HCT116 (cell line): ENCODE measurements at regions not wholly inside any gene's neighbourhood (a gene's known extent, or its start where the extent isn't known, plus 50 kb on each side); places are given as distances from the start of the nearest gene placed in this dataset.

Experiments
- ATAC-seq: fragments of 200-7000 bp; cut with Tn5 transposase; 2 replicates; pipeline ENCODE4 v1.9.1; 2020; ENCODE audit warnings: mild to moderate bottlenecking, moderate library complexity
- BruUV-seq: library from RNA; stranded (reverse); fragments of 400-500 nt; replicated peaks from 2 replicates; lab custom pipeline; 2021; lab: Mats Ljungman, UMichigan
- CTCF ChIA-PET: fragments of 300-600 bp; sonication (Branson Sonifier 250); formaldehyde crosslinking; loops from one replicate; lab custom pipeline; 2021; ENCODE audit warnings: antibody characterized with exemption; lab: Charles Lee
- POLR2A ChIA-PET: fragments of 300-600, 350-600 bp; sonication (Branson Sonifier 250); formaldehyde crosslinking; loops from one replicate; lab custom pipeline; 2021; ENCODE audit warnings: antibody characterized with exemption; lab: Charles Lee
- RAD21 ChIA-PET, 2 experiments: fragments of 300-600 bp; sonication (Branson Sonifier 250); formaldehyde crosslinking; loops; one replicate each; lab custom pipeline; 2023; ENCODE audit warnings: low total read pairs in 2 of 2; ENCODE audit not compliant: uncharacterized antibody in 2 of 2, unreplicated experiment in 2 of 2, low non-redundant PET in 1 of 2; lab: Charles Lee
- DNase-seq: peaks from one replicate; pipeline ENCODE4 v3.0.0-alpha.2; 2010; ENCODE audit warnings: low read depth, low spot score
- H2AFZ ChIP-seq: fragments of 200-600 bp; shearing (Covaris generic), sonication (generic); 2 replicates; pipeline ENCODE4 v1.6.1; 2017; ENCODE audit warnings: low read depth, mixed run types, mixed read lengths, antibody characterized with exemption, low read length; ENCODE audit not compliant: poor library complexity, severe bottlenecking
- H3K27ac ChIP-seq: 2 replicates; pipeline ENCODE4 v1.5.1; 2012; ENCODE audit warnings: low read depth, low read length
- H3K27me3 ChIP-seq: fragments of 200-600 bp; sonication (generic); 2 replicates; pipeline ENCODE4 v1.6.1; 2016; ENCODE audit warnings: mixed run types, low read length, mixed read lengths; ENCODE audit not compliant: insufficient read depth
- H3K36me3 ChIP-seq, 2 experiments: fragments of 200-500 bp in 1 of 2; fragments of 200-600 bp in 1 of 2; sonication (Bioruptor generic) in 1 of 2; sonication (generic) in 1 of 2; 2 replicates each; pipeline versions ENCODE4 v1.5.1 to v1.6.1; 2014 to 2016; ENCODE audit warnings: low read length in 2 of 2, inconsistent platforms in 1 of 2, mixed read lengths in 1 of 2, mixed run types in 1 of 2; ENCODE audit not compliant: insufficient read depth in 2 of 2, control insufficient read depth in 1 of 2
- H3K4me1 ChIP-seq, 2 experiments: fragments of 200-600 bp in 1 of 2; sonication (generic) in 1 of 2; 2 replicates each; pipeline versions ENCODE4 v1.5.1 to v1.6.1; 2012 to 2017; ENCODE audit warnings: low read length in 2 of 2, inconsistent platforms in 1 of 2, mild to moderate bottlenecking in 1 of 2, mixed read lengths in 1 of 2, mixed run types in 1 of 2, moderate library complexity in 1 of 2; ENCODE audit not compliant: insufficient read depth in 2 of 2, control insufficient read depth in 1 of 2
- H3K4me2 ChIP-seq: fragments of 200-600 bp; sonication (generic); 2 replicates; pipeline ENCODE4 v1.6.1; 2017; ENCODE audit warnings: mixed run types, low read length, mixed read lengths
- H3K4me3 ChIP-seq, 2 experiments: fragments of 200-600 bp in 1 of 2; sonication (generic) in 1 of 2; replicated peaks in 1 of 2; 2 replicates each; pipeline ENCODE4 v1.5.1; 2011 to 2016; ENCODE audit warnings: low read length in 2 of 2, control low read depth in 1 of 2, low read depth in 1 of 2, mild to moderate bottlenecking in 1 of 2, mixed read lengths in 1 of 2, mixed run types in 1 of 2
- H3K79me2 ChIP-seq: fragments of 200-600 bp; sonication (generic); 2 replicates; pipeline ENCODE4 v1.6.1; 2017; ENCODE audit warnings: mild to moderate bottlenecking, mixed run types, low read length, moderate library complexity, mixed read lengths; ENCODE audit not compliant: insufficient read depth
- H3K9ac ChIP-seq: fragments of 200-600 bp; sonication (generic); 2 replicates; pipeline ENCODE4 v1.6.1; 2016; ENCODE audit warnings: low read length, mixed read lengths
- H3K9me2 ChIP-seq: fragments of 200-600 bp; sonication (generic), shearing (Covaris generic); 2 replicates; pipeline ENCODE4 v1.6.1; 2017; ENCODE audit warnings: mixed run types, mild to moderate bottlenecking, moderate library complexity; ENCODE audit not compliant: insufficient read depth
- H3K9me3 ChIP-seq, 2 experiments: fragments of 200-500 bp in 1 of 2; fragments of 200-600 bp in 1 of 2; sonication (Bioruptor generic) in 1 of 2; sonication (generic) in 1 of 2; 2 replicates each; pipeline ENCODE4 v1.6.1; 2014 to 2017; ENCODE audit warnings: low read length in 2 of 2, mixed read lengths in 2 of 2, inconsistent platforms in 1 of 2, low read depth in 1 of 2, mild to moderate bottlenecking in 1 of 2, mixed run types in 1 of 2, moderate library complexity in 1 of 2; ENCODE audit not compliant: control insufficient read depth in 1 of 2, insufficient read depth in 1 of 2
- H4K20me1 ChIP-seq: fragments of 200-600 bp; sonication (generic), shearing (Covaris generic); 2 replicates; pipeline ENCODE4 v1.6.1; 2017; ENCODE audit warnings: mixed run types, mild to moderate bottlenecking, moderate library complexity; ENCODE audit not compliant: insufficient read depth
- ATF3 ChIP-seq: IDR thresholded peaks from 2 replicates; pipeline ENCODE4 v1.6.1; 2012
- CBX3 ChIP-seq: IDR thresholded peaks from 2 replicates; pipeline ENCODE4 v1.6.1; 2012; ENCODE audit warnings: low read depth
- CEBPB ChIP-seq: IDR thresholded peaks from 2 replicates; pipeline ENCODE4 v1.6.1; 2012; ENCODE audit warnings: low read depth
- CTCF ChIP-seq, 3 experiments: fragments of 200-600 bp in 1 of 3; sonication (generic) in 1 of 3; IDR thresholded peaks in 2 of 3; conservative IDR thresholded peaks in 1 of 3; 2 replicates each; pipeline ENCODE4 v1.5.1; 2012 to 2017; ENCODE audit warnings: low read depth in 2 of 3, low read length in 2 of 3, antibody characterized with exemption in 1 of 3, borderline replicate concordance in 1 of 3, control low read depth in 1 of 3, mild to moderate bottlenecking in 1 of 3, mixed read lengths in 1 of 3, mixed run types in 1 of 3, moderate library complexity in 1 of 3; ENCODE audit not compliant: insufficient read depth in 1 of 3
- EGR1 ChIP-seq: IDR thresholded peaks from 2 replicates; pipeline ENCODE4 v1.6.1; 2012; ENCODE audit warnings: low read depth
- EZH2 ChIP-seq: fragments of 200-600 bp; sonication (generic); IDR thresholded peaks from 2 replicates; pipeline ENCODE4 v1.6.1; 2017; ENCODE audit warnings: antibody characterized with exemption, mixed run types
- EZH2phosphoT487 ChIP-seq: fragments of 200-600 bp; IDR thresholded peaks from 2 replicates; pipeline ENCODE4 v1.6.1; 2018; ENCODE audit warnings: antibody characterized with exemption, borderline replicate concordance
- JUND ChIP-seq: IDR thresholded peaks from 2 replicates; pipeline ENCODE4 v1.6.1; 2012
- POLR2AphosphoS5 ChIP-seq: IDR thresholded peaks from 2 replicates; pipeline ENCODE4 v1.6.1; 2011; ENCODE audit warnings: mild to moderate bottlenecking, low read depth, low read length, moderate library complexity
- RAD21 ChIP-seq: IDR thresholded peaks from 2 replicates; pipeline ENCODE4 v1.6.1; 2012; ENCODE audit warnings: low read depth, mild to moderate bottlenecking
- REST ChIP-seq: IDR thresholded peaks from 2 replicates; pipeline ENCODE4 v1.6.1; 2012; ENCODE audit warnings: low read depth
- SIN3A ChIP-seq: IDR thresholded peaks from 2 replicates; pipeline ENCODE4 v1.6.1; 2012; ENCODE audit warnings: low read depth
- TCF7L2 ChIP-seq: IDR thresholded peaks from 2 replicates; pipeline ENCODE4 v1.7.0; 2011; ENCODE audit warnings: borderline replicate concordance, inconsistent platforms; ENCODE audit not compliant: insufficient read depth, insufficient read length; ENCODE audit errors: extremely low read depth
- YY1 ChIP-seq: IDR thresholded peaks from 2 replicates; pipeline ENCODE4 v1.6.1; 2011; ENCODE audit warnings: low read length, low read depth, moderate library complexity, mild to moderate bottlenecking; ENCODE audit not compliant: insufficient replicate concordance; ENCODE audit errors: extremely low read depth
- ZBTB33 ChIP-seq: IDR thresholded peaks from 2 replicates; pipeline ENCODE4 v1.6.1; 2011; ENCODE audit warnings: mild to moderate bottlenecking, low read length, moderate library complexity; ENCODE audit not compliant: insufficient replicate concordance; ENCODE audit errors: extremely low read depth
- ZFX ChIP-seq: fragments of 450-650 bp; IDR thresholded peaks from 2 replicates; pipeline ENCODE4 v1.6.1; 2017
- ZNF274 ChIP-seq: fragments of 200-500 bp; sonication (Bioruptor generic); IDR thresholded peaks from 2 replicates; pipeline ENCODE4 v1.6.1; 2014; ENCODE audit warnings: mild to moderate bottlenecking, low read depth, low read length, inconsistent platforms
- intact Hi-C: fragments of 100-400 bp; cut with micrococcal nuclease; formaldehyde crosslinking; loops from 2 replicates; pipeline ENCODE4 v1.10.0; 2022

GRCh38 chr7:94253686-94254085 is 141.0 kb upstream of the COL1A2 start:
- Histone ChIP-seq H3K36me3 (no peaks in the 10 kb centered on the region), H2AFZ (no peak overlapping the region), H3K9me3 (no peaks in the 10 kb centered on the region), H3K27me3 (no peaks in the 10 kb centered on the region; the same call in 1 of the 2 replicates), H3K9me2 (no peaks in the 10 kb centered on the region), H3K4me1 (no peaks in the 10 kb centered on the region), H3K9ac (no peak overlapping the region), H4K20me1 (no peaks in the 10 kb centered on the region), H3K4me2 (no peak overlapping the region), H3K4me3 (no peak overlapping the region), H3K79me2 (no peaks in the 10 kb centered on the region), H3K27ac (no peak overlapping the region)
- CTCF ChIA-PET = no interaction called here
- intact Hi-C loops = no loop called here
- POLR2A ChIA-PET = no interaction called here
- RAD21 ChIA-PET = no interaction called here
- BruUV-seq = no TSS peak
- TF ChIP-seq RAD21 = no peak
- no peak for TF ChIP-seq ZFX
- no peak for TF ChIP-seq SIN3A
- no peak for TF ChIP-seq POLR2AphosphoS5
- TF ChIP-seq CEBPB = no peak
- no peak for TF ChIP-seq YY1
- no peak for TF ChIP-seq CTCF (IDR thresholded peaks at IDR 0.05 in 2 of 3, conservative IDR thresholded peaks at IDR 0.05 in 1 of 3; ENCODE audit: borderline replicate concordance in 1 of 3, insufficient read depth in 1 of 3, low read depth in 2 of 3, low read length in 2 of 3)
- no peak for TF ChIP-seq EZH2
- TF ChIP-seq ZBTB33 = no peak
- TF ChIP-seq TCF7L2 = no peak
- no peak for TF ChIP-seq REST
- no peak for TF ChIP-seq EZH2phosphoT487
- TF ChIP-seq CBX3 = no peak
- no peak for TF ChIP-seq EGR1
- no peak for TF ChIP-seq JUND
- no peak for TF ChIP-seq ZNF274
- no peak for TF ChIP-seq ATF3
- DNase-seq = no peak
- ATAC-seq = no peak
